Nephron progenitor cell (in vitro differentiated cells): ENCODE measurements at regions not wholly inside any gene's neighbourhood (a gene's known extent, or its start where the extent isn't known, plus 50 kb on each side); places are given as distances from the start of the nearest gene placed in this dataset.

Experiments used
- DNase-seq: peaks from one replicate; pipeline ENCODE4 v3.0.0; 2021
- H3K27ac Mint-ChIP-seq: 2 replicates; pipeline ENCODE4 v1.8.0; 2021; ENCODE audit warnings: mild to moderate bottlenecking, moderate library complexity, mixed read lengths
- H3K27me3 Mint-ChIP-seq: 2 replicates; pipeline ENCODE4 v1.8.0; 2021; ENCODE audit warnings: mild to moderate bottlenecking, low read depth, mixed read lengths; ENCODE audit not compliant: poor library complexity
- H3K36me3 Mint-ChIP-seq: 2 replicates; pipeline ENCODE4 v1.8.0; 2021; ENCODE audit warnings: low read depth, mixed read lengths
- H3K4me1 Mint-ChIP-seq: 2 replicates; pipeline ENCODE4 v1.8.0; 2021; ENCODE audit warnings: mixed read lengths
- H3K4me3 Mint-ChIP-seq: 2 replicates; pipeline ENCODE4 v1.8.0; 2021; ENCODE audit warnings: mild to moderate bottlenecking, moderate library complexity, mixed read lengths
- H3K9me3 Mint-ChIP-seq: 2 replicates; pipeline ENCODE4 v1.8.0; 2021; ENCODE audit warnings: mild to moderate bottlenecking, moderate library complexity, mixed read lengths
- TF ChIP-seq, protein P1 (sequence below): fragments of 200-600 bp; sonication (generic); IDR thresholded peaks from 2 replicates; pipeline ENCODE4 v1.5.0; 2021; ENCODE audit warnings: antibody characterized with exemption

DNA sequence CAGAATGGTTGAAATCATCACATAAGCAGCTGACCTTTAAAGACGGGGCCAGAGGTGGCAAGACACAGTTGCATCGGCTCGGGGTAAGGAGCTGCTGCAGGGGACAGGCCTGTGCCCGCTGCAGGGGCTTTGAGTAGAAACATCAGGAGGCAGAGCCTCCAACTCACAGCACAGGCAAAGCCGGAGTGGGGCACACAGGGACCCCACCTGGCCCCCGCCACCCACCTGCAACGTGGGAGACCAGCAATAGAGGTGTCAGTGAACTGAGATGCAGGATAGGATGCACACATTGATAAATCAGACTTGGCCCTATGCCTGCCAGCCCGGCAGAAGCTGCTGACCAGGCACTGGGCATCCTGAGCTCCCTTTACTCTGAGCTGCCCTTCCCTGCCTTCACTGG lies 257.2 kb downstream of the NPHP4 start:
- DNase-seq, result no peak
- TF ChIP-seq, protein P1, sequence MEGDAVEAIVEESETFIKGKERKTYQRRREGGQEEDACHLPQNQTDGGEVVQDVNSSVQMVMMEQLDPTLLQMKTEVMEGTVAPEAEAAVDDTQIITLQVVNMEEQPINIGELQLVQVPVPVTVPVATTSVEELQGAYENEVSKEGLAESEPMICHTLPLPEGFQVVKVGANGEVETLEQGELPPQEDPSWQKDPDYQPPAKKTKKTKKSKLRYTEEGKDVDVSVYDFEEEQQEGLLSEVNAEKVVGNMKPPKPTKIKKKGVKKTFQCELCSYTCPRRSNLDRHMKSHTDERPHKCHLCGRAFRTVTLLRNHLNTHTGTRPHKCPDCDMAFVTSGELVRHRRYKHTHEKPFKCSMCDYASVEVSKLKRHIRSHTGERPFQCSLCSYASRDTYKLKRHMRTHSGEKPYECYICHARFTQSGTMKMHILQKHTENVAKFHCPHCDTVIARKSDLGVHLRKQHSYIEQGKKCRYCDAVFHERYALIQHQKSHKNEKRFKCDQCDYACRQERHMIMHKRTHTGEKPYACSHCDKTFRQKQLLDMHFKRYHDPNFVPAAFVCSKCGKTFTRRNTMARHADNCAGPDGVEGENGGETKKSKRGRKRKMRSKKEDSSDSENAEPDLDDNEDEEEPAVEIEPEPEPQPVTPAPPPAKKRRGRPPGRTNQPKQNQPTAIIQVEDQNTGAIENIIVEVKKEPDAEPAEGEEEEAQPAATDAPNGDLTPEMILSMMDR, result no peak
- peaks cover 4% of the 10 kb centered on the region for H3K9me3 Mint-ChIP-seq
- H3K4me3 Mint-ChIP-seq, result no peak overlapping the region
- H3K36me3 Mint-ChIP-seq, result no peaks in the 10 kb centered on the region
- no peak overlapping the region for H3K27ac Mint-ChIP-seq
- H3K27me3 Mint-ChIP-seq, result peaks cover 14% of the 10 kb centered on the region
- H3K4me1 Mint-ChIP-seq, result no peaks in the 10 kb centered on the region

DNA sequence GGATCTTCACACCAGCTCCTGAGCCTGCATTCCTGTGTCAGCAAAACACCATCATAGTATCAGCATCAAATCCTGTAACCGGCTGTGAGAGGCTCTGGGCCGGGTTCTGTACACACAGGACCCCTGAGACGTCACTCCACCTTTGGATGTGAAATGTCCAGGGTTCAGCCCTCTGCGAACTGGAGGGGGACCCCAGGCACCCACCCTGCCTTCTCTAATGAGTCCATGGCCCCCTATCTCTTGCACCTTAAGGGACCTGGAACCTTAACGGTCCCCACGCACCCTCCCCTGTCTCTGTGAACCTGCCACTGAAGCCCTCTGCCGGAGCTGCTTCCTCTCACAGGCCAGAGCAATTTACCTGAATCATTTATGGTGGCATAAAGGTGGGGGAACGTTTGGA lies 257.8 kb downstream of the NPHP4 start:
- no peak overlapping the region for H3K4me3 Mint-ChIP-seq
- no peak for DNase-seq
- no peaks in the 10 kb centered on the region for H3K4me1 Mint-ChIP-seq
- no peaks in the 10 kb centered on the region for H3K36me3 Mint-ChIP-seq
- H3K27ac Mint-ChIP-seq, result no peak overlapping the region
- peaks cover 14% of the 10 kb centered on the region for H3K27me3 Mint-ChIP-seq
- H3K9me3 Mint-ChIP-seq, result peaks cover 4% of the 10 kb centered on the region
- TF ChIP-seq, protein P1, result no peak

DNA sequence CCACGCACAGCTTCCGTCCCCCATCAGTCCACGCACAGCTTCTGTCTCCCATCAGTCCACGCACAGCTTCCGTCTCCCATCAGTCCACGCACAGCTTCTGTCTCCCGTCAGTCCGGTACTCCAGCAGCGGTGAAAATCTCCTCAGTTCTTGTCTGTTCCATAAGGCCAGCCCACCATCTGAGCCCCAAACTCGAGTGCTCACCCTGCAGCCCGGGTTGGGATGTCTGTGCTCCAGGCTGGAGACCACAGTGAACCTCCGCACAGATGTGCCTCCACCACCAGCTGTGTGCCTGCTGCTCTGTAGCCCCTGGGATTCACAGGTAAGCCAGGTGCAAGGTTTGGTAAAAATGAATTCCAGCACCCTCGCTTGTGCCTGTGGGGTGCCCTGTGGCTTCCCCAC lies 258.6 kb downstream of the NPHP4 start:
- Mint-ChIP-seq H3K27me3 (peaks cover 17% of the 10 kb centered on the region), H3K36me3 (no peaks in the 10 kb centered on the region), H3K4me1 (peaks cover under 1% of the 10 kb centered on the region), H3K9me3 (peaks cover 4% of the 10 kb centered on the region), H3K4me3 (no peak overlapping the region), H3K27ac (no peak overlapping the region)
- TF ChIP-seq, protein P1, result no peak
- no peak for DNase-seq

DNA sequence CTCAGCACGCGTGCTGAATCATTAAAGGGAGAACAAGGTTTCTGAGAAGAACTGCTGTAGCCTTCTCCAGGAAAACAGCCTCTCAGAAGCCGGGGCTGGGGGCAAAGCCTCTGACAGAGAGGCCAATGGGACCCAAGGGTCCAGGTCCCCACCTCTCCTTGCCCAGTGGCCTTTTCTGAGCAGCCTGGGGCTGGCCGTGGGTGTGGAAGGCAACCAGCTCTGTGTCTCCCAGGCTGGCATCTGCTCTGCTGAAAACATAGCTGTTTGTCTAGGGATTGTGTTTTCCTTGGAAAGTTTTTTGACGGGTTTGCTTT lies 261.2 kb downstream of the NPHP4 start:
- Mint-ChIP-seq H3K36me3 (no peaks in the 10 kb centered on the region), H3K4me3 (no peak overlapping the region), H3K27me3 (peaks cover 17% of the 10 kb centered on the region), H3K4me1 (peaks cover 15% of the 10 kb centered on the region), H3K27ac (no peak overlapping the region), H3K9me3 (no peaks in the 10 kb centered on the region)
- DNase-seq, result no peak
- TF ChIP-seq, protein P1, result no peak

DNA sequence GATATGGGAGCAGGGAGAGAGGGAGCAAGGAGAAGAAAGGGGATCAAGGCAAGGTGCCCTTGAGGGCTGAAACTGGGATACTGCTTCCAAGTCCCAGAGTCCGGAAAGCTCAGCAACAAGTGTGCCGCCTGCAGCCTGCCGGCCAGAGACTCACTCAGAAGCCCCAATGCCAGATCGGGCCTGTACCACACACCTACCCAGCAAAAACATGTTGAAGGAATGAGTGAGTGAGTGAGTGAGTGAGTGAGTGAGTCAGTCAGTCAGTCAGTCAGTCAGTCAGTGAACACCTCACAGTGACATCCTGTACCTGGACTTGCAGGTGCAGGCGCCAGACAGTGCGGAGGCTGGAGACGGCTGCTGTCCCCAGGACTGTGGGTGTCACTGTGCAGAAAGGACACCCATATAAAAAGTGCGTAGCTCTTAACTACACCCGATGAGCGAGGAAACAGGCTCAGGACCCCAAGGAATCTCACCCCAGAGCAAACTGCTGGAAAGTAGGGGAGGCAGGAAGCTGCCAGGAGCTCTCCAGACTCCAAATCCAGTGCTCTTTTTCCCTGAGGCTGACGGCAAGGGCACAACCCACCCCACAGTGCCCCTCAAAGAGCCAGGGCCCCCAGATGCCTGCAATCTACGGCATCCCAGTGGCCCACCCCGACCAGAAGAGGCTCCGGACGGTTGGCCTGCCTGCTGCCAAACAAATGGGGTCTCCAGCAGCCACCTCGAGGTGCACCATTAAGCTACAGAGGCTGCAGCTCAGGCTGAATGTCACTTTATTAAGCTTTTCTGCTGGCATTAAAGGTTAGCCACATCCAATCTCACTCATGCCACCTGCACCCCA lies 261.7 kb downstream of the NPHP4 start:
- Mint-ChIP-seq H3K4me1 (peaks cover 15% of the 10 kb centered on the region), H3K36me3 (no peaks in the 10 kb centered on the region), H3K27ac (no peak overlapping the region), H3K4me3 (no peak overlapping the region), H3K9me3 (no peaks in the 10 kb centered on the region), H3K27me3 (peaks cover 17% of the 10 kb centered on the region)
- no peak for DNase-seq
- TF ChIP-seq, protein P1, result no peak

DNA sequence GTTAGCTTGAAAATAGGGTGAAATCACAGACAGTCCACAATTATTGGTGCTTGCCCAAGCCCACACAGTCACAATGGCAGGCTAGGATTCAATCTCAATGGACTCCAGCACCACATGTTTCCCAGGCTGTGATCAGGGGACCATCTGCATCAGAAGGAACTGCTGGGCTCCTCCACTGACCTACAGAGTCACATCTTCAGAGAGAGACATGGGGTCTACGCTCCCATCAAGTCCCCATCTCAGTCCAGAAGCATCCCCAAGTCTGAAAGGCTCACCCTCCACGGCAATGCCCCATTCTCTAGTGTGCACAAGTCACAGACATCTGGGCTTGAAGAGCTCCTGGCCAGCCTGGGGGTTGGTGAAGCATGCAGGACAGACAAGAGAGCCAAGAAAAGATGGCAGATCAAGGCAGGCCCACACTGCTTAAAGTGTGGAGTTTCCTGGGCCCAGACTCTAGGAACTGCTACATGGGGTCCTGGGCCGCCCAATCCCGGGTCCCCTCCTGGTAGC lies 262.5 kb downstream of the NPHP4 start:
- no peak overlapping the region for H3K4me3 Mint-ChIP-seq
- H3K27ac Mint-ChIP-seq, result no peak overlapping the region
- no peak for DNase-seq
- H3K9me3 Mint-ChIP-seq, result no peaks in the 10 kb centered on the region
- no peaks in the 10 kb centered on the region for H3K36me3 Mint-ChIP-seq
- H3K27me3 Mint-ChIP-seq, result peaks cover 17% of the 10 kb centered on the region
- TF ChIP-seq, protein P1, result no peak
- H3K4me1 Mint-ChIP-seq, result peaks cover 15% of the 10 kb centered on the region
